ENCODE measurements at regions not wholly inside any gene's neighbourhood (a gene's known extent, or its start where the extent isn't known, plus 50 kb on each side); places are given as distances from the start of the nearest gene placed in this dataset.

DNA sequence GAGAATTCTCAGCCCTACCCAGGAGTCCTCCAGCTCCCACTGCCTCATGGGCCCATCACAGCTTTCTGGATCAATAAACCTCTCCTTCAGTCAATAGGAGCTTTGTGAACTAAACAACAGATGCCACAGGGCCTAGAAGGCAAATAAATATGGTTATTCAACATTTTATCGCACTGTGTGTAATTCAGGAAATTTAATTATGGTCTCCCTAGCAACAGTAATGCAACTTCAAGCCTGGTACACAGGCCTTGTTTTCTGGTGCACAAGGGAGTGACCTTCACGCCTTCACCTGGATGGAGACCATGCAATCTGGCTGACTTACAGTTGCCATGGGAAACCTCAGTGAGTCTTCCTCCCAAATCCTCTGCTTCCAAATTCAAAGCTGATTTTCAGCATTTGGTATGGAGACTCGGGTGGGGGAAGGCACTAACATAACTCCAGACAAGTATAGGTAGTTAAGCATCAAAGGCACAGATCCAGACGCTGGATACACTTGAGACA, 441.0 kb upstream of the NPVF start:
- TF ChIP-seq, protein P1, sequence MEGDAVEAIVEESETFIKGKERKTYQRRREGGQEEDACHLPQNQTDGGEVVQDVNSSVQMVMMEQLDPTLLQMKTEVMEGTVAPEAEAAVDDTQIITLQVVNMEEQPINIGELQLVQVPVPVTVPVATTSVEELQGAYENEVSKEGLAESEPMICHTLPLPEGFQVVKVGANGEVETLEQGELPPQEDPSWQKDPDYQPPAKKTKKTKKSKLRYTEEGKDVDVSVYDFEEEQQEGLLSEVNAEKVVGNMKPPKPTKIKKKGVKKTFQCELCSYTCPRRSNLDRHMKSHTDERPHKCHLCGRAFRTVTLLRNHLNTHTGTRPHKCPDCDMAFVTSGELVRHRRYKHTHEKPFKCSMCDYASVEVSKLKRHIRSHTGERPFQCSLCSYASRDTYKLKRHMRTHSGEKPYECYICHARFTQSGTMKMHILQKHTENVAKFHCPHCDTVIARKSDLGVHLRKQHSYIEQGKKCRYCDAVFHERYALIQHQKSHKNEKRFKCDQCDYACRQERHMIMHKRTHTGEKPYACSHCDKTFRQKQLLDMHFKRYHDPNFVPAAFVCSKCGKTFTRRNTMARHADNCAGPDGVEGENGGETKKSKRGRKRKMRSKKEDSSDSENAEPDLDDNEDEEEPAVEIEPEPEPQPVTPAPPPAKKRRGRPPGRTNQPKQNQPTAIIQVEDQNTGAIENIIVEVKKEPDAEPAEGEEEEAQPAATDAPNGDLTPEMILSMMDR (IDR thresholded peaks at IDR 0.05), result no peak
- no peak for TF ChIP-seq POLR2A (IDR thresholded peaks at IDR 0.05)
